ENCODE measurements at regions not wholly inside any gene's neighbourhood (a gene's known extent, or its start where the extent isn't known, plus 50 kb on each side); places are given as distances from the start of the nearest gene placed in this dataset.

DNA sequence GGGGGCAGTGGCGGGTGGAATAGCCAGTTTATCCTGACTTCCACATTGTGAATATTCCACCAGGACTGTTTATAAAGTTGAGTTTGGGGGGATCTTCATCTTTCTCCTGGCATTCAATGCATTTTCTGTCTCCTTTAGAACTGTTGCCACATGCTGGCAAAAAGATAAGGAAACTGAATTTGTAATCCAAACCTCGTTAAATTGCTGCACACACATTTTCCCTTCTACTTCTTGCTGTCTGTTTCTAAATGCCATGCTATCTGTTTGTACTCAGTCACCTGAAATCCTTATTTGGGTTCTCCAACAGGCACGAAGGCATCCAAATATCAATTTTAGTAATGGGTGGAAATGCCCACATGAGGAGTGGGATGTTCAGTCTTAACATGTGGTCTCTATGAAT, 180.2 kb upstream of the CCN2 start:
- no peak for ATAC-seq
- TF ChIP-seq, protein P1, sequence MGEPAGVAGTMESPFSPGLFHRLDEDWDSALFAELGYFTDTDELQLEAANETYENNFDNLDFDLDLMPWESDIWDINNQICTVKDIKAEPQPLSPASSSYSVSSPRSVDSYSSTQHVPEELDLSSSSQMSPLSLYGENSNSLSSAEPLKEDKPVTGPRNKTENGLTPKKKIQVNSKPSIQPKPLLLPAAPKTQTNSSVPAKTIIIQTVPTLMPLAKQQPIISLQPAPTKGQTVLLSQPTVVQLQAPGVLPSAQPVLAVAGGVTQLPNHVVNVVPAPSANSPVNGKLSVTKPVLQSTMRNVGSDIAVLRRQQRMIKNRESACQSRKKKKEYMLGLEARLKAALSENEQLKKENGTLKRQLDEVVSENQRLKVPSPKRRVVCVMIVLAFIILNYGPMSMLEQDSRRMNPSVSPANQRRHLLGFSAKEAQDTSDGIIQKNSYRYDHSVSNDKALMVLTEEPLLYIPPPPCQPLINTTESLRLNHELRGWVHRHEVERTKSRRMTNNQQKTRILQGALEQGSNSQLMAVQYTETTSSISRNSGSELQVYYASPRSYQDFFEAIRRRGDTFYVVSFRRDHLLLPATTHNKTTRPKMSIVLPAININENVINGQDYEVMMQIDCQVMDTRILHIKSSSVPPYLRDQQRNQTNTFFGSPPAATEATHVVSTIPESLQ (CRISPR knock-in tag; IDR thresholded peaks at IDR 0.05) = no peak
- no peak for TF ChIP-seq TEAD1 (CRISPR knock-in tag; IDR thresholded peaks at IDR 0.05)
- no peak for TF ChIP-seq NR2C2 (CRISPR knock-in tag; IDR thresholded peaks at IDR 0.05)
- TF ChIP-seq, protein P2, sequence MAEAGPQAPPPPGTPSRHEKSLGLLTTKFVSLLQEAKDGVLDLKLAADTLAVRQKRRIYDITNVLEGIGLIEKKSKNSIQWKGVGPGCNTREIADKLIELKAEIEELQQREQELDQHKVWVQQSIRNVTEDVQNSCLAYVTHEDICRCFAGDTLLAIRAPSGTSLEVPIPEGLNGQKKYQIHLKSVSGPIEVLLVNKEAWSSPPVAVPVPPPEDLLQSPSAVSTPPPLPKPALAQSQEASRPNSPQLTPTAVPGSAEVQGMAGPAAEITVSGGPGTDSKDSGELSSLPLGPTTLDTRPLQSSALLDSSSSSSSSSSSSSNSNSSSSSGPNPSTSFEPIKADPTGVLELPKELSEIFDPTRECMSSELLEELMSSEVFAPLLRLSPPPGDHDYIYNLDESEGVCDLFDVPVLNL (CRISPR knock-in tag; IDR thresholded peaks at IDR 0.05; ENCODE audit: borderline replicate concordance, low read depth) = no peak
- no peak for TF ChIP-seq JUN (CRISPR knock-in tag; IDR thresholded peaks at IDR 0.05)
- TF ChIP-seq, protein P3, sequence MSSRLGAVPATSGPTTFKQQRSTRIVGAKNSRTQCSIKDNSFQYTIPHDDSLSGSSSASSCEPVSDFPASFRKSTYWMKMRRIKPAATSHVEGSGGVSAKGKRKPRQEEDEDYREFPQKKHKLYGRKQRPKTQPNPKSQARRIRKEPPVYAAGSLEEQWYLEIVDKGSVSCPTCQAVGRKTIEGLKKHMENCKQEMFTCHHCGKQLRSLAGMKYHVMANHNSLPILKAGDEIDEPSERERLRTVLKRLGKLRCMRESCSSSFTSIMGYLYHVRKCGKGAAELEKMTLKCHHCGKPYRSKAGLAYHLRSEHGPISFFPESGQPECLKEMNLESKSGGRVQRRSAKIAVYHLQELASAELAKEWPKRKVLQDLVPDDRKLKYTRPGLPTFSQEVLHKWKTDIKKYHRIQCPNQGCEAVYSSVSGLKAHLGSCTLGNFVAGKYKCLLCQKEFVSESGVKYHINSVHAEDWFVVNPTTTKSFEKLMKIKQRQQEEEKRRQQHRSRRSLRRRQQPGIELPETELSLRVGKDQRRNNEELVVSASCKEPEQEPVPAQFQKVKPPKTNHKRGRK (CRISPR knock-in tag; IDR thresholded peaks at IDR 0.05; ENCODE audit: borderline replicate concordance) = no peak
- no peak for TF ChIP-seq NFYB (CRISPR knock-in tag; conservative IDR thresholded peaks at IDR 0.05; ENCODE audit: low read depth)
- TF ChIP-seq MYBL2 (CRISPR knock-in tag; IDR thresholded peaks at IDR 0.05) = no peak
- no peak for TF ChIP-seq KAT7 (CRISPR knock-in tag; IDR thresholded peaks at IDR 0.05; ENCODE audit: borderline replicate concordance)
- TF ChIP-seq, protein P4, sequence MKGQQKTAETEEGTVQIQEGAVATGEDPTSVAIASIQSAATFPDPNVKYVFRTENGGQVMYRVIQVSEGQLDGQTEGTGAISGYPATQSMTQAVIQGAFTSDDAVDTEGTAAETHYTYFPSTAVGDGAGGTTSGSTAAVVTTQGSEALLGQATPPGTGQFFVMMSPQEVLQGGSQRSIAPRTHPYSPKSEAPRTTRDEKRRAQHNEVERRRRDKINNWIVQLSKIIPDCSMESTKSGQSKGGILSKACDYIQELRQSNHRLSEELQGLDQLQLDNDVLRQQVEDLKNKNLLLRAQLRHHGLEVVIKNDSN (CRISPR knock-in tag; IDR thresholded peaks at IDR 0.05) = no peak
- TF ChIP-seq ZNF219 (CRISPR knock-in tag; IDR thresholded peaks at IDR 0.05; ENCODE audit: borderline replicate concordance) = no peak
- TF ChIP-seq, protein P5, sequence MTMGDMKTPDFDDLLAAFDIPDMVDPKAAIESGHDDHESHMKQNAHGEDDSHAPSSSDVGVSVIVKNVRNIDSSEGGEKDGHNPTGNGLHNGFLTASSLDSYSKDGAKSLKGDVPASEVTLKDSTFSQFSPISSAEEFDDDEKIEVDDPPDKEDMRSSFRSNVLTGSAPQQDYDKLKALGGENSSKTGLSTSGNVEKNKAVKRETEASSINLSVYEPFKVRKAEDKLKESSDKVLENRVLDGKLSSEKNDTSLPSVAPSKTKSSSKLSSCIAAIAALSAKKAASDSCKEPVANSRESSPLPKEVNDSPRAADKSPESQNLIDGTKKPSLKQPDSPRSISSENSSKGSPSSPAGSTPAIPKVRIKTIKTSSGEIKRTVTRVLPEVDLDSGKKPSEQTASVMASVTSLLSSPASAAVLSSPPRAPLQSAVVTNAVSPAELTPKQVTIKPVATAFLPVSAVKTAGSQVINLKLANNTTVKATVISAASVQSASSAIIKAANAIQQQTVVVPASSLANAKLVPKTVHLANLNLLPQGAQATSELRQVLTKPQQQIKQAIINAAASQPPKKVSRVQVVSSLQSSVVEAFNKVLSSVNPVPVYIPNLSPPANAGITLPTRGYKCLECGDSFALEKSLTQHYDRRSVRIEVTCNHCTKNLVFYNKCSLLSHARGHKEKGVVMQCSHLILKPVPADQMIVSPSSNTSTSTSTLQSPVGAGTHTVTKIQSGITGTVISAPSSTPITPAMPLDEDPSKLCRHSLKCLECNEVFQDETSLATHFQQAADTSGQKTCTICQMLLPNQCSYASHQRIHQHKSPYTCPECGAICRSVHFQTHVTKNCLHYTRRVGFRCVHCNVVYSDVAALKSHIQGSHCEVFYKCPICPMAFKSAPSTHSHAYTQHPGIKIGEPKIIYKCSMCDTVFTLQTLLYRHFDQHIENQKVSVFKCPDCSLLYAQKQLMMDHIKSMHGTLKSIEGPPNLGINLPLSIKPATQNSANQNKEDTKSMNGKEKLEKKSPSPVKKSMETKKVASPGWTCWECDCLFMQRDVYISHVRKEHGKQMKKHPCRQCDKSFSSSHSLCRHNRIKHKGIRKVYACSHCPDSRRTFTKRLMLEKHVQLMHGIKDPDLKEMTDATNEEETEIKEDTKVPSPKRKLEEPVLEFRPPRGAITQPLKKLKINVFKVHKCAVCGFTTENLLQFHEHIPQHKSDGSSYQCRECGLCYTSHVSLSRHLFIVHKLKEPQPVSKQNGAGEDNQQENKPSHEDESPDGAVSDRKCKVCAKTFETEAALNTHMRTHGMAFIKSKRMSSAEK (CRISPR knock-in tag; IDR thresholded peaks at IDR 0.05; ENCODE audit: borderline replicate concordance) = no peak
- TF ChIP-seq, protein P6, sequence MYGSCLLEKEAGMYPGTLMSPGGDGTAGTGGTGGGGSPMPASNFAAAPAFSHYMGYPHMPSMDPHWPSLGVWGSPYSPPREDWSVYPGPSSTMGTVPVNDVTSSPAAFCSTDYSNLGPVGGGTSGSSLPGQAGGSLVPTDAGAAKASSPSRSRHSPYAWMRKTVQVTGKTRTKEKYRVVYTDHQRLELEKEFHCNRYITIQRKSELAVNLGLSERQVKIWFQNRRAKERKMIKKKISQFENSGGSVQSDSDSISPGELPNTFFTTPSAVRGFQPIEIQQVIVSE (CRISPR knock-in tag; IDR thresholded peaks at IDR 0.05; ENCODE audit: borderline replicate concordance) = no peak
- TF ChIP-seq, protein P7, sequence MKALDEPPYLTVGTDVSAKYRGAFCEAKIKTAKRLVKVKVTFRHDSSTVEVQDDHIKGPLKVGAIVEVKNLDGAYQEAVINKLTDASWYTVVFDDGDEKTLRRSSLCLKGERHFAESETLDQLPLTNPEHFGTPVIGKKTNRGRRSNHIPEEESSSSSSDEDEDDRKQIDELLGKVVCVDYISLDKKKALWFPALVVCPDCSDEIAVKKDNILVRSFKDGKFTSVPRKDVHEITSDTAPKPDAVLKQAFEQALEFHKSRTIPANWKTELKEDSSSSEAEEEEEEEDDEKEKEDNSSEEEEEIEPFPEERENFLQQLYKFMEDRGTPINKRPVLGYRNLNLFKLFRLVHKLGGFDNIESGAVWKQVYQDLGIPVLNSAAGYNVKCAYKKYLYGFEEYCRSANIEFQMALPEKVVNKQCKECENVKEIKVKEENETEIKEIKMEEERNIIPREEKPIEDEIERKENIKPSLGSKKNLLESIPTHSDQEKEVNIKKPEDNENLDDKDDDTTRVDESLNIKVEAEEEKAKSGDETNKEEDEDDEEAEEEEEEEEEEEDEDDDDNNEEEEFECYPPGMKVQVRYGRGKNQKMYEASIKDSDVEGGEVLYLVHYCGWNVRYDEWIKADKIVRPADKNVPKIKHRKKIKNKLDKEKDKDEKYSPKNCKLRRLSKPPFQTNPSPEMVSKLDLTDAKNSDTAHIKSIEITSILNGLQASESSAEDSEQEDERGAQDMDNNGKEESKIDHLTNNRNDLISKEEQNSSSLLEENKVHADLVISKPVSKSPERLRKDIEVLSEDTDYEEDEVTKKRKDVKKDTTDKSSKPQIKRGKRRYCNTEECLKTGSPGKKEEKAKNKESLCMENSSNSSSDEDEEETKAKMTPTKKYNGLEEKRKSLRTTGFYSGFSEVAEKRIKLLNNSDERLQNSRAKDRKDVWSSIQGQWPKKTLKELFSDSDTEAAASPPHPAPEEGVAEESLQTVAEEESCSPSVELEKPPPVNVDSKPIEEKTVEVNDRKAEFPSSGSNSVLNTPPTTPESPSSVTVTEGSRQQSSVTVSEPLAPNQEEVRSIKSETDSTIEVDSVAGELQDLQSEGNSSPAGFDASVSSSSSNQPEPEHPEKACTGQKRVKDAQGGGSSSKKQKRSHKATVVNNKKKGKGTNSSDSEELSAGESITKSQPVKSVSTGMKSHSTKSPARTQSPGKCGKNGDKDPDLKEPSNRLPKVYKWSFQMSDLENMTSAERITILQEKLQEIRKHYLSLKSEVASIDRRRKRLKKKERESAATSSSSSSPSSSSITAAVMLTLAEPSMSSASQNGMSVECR (CRISPR knock-in tag; IDR thresholded peaks at IDR 0.05; ENCODE audit: borderline replicate concordance) = no peak
- TF ChIP-seq HMGA2 (CRISPR knock-in tag; IDR thresholded peaks at IDR 0.05) = no peak
- Mint-ChIP-seq H3K9me3 (peaks cover 11% of the 10 kb centered on the region), H3K4me1 (peaks cover 38% of the 10 kb centered on the region), H3K27me3 (ENCODE audit: low read depth) (no peaks in the 10 kb centered on the region), H3K36me3 (peaks cover 3% of the 10 kb centered on the region; the same call in 1 of the 2 replicates), H3K27ac (no peak overlapping the region), H3K4me3 (no peak overlapping the region)
- DNase-seq (ENCODE audit: low spot score) = no peak
- ChIA-PET POLR2A (no interaction called here), CTCF (interaction anchor here (1.0 to 1.6 kb wide), 2 partner anchors 12 to 180 kb away, joined by 4 to 6 read pairs; partner anchors contain the start of gene CCN2)
